Activated CD4-positive, alpha-beta T cell treated with anti-CD3 and anti-CD28 coated beads for 48 hours (primary cell): ENCODE measurements at regions not wholly inside any gene's neighbourhood (a gene's known extent, or its start where the extent isn't known, plus 50 kb on each side); places are given as distances from the start of the nearest gene placed in this dataset.
"Not testable (repeated sequence)": the region's sequence is repeated elsewhere in the genome, so short reads cannot be mapped to it uniquely, and the experiment has no call there.

ENCODE experiments used
- DNase-seq: peaks from one replicate; pipeline ENCODE4 v3.0.0-alpha.2; 2020

DNA sequence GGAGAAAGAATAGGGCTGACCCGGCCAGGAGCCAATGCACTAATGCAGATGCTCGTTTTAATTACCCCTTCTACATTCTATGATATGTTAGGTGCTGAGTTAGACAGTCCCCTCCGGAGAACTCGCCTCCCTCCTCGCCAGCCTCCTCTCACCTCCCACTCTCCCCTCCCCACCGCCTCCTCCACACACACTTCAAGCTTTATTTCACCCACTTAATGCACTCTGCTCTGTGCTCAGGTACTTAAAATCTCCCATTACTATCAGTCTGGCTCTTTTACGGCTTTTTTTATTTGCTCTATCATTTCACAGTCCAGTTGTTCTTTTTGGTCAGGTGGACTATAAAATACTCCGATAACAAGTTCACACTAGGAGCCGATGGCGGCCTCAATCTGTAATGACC lies 231.6 kb downstream of the TEX36 start:
- no peak for DNase-seq

DNA sequence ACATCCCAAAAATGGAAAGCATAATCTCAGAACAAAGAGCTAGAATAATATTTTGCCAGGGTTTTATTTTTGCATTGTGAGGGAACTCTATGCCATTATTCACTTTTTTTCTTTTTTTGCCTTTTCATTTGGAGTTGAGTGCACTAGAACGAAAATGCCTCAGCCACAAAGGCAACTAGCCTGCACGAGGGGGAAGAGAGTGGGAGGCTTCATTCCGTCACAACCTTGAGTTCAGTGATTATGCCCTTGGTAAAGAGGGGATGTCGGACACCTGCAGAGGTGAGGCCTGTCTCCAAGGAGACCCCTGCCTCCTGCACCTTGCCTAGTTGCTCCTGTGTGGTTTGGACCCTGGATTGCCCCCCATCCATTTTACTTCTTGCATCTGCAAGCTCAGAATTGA lies 232.7 kb downstream of the TEX36 start:
- DNase-seq = no peak

DNA sequence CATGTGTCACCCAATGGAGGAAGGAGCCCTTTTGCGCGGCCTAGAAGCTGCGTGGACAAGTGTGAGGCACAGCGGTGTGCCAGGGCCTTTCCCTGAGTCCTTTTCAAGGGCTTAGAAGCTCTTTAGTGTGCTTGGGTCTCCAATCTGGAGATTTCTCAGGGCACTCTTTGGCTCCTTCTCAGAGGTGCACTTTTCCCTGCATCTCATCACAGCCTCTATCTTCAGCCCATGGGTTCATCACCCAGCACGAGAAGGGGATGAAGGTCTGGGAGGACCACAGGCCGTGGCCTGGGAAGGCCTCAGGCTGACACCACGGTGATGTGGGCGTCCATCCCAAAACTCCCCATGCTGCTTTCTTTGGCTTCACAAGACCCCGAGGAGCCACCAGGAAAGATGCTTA lies 233.4 kb downstream of the TEX36 start:
- no peak for DNase-seq

DNA sequence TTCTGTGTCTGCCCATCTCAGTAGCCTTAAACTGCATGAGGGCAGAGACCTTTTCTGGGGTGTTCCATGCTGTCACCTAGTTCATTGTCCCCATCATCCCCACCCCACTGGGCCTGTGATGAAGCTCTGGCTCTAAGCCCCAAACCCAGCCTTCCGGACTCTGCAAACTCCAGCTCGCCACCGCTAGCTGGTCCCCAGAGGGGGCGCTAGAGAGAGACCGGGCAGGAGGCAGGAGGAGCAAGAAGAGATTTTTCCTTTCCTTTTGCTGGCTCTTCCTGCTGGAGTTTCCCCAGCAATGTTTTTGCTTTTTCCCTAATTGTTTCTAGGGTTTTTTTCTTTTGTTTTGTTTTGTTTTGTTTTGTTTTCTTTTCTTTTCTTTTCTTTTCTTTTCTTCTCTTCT lies 234.4 kb downstream of the TEX36 start:
- DNase-seq = peak; percentile 19

DNA sequence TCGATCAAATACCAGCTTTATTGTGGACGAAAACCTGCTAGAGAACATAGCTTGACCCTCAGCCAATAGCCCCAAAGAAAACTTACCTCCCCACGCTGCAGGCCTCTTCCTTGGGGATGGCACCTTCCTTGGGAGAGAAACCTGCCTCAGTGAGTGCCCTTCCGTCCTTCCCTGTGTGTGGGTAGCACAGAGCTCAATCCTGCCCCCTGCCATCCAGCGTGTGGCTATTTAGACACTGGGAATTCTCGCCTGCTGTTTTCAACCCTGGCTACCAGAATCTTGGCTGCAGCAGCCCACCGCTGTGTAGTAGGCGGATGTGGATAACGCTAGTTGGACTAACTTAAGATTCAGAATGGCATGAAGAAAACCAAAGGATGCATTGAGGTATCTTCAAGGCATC lies 238.2 kb downstream of the TEX36 start:
- no peak for DNase-seq

DNA sequence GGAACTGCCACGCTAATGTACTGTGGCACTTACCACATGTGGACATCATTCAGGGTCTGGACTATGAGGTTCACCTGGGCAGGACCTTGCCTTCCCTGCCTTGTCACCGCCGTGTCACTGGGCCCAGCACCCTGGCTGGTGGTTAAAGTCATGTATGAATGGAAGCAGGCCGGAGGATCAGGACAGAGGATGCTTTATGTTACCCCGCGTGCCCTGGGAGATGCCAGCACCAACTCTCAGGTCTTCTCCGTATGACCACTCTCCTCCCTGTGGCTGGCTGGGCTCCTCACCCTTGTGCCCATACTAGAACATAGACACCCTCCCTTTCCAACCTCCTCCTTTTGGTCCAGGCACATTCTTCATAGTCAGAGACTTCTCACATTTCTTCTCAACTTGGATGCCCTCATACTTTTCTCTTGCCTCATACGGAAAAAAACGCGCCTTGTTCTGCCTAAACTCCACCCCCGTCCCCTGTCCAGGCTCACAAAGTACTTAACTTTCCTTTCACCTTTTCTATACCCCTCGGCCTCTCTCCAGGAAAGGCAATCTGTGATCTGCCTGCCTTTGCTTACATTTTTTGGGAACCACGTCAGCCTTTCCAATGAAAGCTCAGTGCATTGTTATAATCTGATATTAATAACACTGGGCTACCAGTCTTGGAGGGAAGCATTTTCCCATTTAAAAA lies 240.0 kb downstream of the TEX36 start:
- DNase-seq = no peak

DNA sequence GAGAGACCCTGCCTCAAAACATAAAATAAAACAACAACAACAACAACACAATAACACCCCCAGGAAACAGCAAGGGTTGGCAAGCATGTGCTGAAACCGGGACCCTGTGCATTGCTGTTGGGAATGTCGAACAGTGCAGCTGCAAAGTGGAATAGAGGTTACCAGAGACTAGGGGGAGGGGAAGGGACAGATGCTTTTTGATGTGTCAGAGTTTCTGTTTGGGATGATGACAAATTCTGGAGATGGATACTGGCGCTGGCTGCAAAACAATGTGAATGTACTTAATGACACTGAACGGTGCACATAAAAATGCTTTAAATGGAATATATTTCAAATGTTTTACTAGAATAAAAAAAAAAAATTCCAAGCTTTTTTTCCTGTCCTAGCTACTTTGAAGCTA lies 241.8 kb downstream of the TEX36 start:
- DNase-seq = no peak

DNA sequence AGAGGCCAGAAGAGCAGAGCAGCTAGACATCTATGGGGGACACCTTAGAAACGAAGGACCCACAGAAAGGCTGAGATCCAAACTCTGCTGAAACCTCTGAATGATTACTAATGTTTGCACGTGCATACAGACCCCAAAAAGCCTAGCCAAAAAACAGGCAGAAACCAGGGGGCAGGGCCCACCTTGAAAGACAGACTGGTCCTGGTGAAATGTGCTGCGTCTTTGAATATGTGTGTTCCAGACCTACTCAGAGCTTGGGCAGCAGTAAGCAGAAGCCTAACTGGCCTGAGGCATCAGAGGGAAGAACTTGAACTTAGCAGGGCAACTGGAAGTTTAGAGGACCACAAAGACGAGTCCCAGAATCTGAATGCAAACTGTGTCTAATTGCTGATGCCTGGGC lies 251.8 kb downstream of the TEX36 start:
- no peak for DNase-seq

DNA sequence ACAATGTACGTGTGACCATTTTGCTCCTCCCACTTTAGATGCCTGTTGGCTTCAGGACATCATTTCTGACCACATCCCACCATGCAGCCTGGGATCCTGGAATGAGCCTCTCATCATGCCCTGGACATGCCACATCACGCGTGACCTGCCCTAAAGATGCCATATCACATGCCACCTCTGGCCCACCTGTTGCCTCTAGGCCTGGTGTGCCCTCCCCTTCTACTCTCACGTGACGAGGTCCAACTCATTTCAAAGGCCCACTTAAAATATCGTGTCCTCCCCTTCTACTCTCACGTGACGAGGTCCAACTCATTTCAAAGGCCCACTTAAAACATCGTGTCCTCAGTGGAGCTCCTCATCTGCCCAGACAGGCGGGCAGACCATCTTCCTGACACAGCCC lies 254.9 kb downstream of the TEX36 start:
- no peak for DNase-seq

DNA sequence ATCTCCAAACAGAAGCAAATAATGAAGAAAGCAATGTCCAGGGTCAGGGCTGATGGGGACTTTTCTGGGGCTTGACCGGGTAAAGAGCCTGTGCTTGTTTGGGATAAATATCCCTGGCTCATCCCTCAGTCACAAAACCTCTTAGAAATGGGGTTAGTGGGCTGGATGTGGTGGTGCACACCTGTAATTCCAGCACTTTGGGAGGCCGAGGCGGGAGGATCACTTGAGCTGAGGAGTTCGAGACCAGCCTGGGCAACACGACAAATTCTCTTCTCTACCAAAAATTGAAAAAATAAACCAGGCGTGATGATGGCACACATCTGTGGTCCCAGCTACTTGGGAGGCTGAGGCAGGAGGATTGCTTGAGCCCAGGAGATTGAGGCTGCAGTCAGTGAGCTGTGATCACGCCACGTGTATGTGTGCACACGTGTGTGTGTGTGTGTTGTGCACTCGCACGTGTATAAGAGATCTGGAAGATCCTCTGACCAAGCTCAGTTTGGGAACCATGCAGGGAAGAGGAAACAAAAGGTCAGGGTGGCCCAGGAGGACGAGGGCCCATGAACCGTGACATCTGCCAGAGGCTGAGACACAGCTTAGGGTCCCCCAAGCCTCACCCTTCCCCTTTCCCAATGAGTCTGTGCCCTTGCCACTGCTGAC lies 258.6 kb downstream of the TEX36 start:
- no peak for DNase-seq

DNA sequence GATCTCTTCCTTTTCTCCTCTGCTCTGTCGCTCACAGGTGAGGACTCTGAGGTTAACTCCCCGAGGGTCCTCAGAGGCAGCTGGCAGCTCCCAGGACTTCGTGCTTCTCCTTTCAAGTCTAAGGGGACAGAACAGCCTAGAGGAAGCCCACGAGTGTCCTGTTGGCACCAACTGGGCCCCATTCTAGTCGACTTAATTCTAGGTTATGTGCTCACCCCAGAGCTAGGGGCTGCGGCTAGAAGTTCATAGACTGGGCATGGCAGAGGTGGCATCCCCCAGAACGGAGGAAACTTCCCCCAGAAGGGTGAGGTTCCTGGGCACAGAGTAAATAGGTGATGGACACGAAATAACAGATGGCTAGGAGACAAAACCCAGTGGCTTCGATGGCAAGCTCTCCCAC lies 259.4 kb downstream of the TEX36 start:
- DNase-seq = no peak

DNA sequence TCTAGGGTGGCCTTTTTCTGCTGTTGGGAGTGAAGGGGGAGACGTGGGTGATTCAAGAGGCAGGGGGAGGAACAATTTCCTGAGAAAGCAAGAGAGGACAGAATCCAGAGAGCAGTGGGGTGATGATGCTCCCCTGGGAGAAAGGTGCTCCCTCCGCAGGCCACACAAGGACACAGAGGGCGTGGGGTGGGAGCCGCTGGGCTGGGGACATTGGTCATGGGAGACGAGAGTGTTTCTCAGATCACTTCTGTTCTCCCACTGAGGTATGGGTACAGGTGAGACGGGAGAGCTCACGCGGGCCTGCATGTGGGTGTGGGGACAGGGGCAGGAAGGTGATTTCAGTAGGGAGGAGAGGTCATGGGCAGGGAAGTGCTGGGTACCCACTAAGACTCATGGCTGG lies 259.5 kb upstream of the CTBP2 start:
- DNase-seq = no peak

DNA sequence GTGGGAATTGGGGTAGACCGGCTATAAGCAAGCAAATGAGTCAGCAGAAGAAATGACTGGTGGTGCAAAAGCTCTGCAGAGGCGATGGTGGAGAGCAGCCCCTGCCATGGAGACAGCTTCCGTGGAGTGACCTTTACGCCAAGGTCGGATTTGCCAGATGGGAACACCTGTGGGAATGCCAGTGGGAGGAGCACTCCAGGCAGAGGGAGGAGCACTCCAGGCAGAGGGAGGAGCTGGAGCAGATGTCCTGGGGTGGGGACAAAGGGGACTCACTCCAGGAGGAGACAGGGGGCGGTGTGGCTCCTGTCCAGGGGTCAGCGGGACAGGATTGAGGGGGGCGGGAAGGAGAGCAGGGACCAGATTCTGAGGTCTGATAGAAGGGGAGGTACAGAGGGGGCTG lies 258.8 kb upstream of the CTBP2 start:
- DNase-seq = no peak

DNA sequence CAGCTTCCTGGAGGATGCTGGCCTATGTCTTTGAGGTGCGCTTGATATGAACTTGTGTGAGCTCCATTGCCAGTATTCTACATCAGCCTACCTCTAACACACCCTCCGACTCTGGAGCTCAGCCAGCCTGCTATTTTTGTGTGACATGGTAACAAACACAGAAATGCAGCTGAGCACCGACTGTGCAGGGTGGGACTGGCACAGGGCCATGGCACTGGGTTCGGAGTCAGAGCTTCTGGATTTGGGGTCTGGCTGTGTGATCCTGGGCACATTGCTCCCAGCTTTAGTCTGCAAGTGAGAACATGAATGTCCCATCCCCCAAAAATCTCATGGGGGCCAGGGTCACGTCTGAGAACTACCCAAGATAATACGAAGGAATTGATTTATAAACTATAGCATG lies 257.2 kb upstream of the CTBP2 start:
- no peak for DNase-seq

DNA sequence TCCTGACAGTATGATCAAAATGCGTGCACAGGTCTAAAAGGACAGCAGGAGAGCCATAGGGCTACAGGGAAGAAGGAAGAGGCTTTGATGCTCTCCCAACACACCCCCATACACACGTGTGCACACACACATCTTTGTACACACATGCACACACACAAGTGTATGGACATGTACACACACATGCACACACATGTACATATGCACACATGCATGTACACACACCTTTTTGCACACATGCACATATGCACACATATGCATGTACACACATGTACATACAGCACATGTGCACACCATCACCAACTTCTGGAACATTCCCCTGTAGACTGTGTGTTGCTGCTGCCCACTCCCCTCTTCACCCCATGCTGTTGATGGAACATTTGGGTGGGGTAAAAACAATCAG lies 255.6 kb upstream of the CTBP2 start:
- DNase-seq = no peak

DNA sequence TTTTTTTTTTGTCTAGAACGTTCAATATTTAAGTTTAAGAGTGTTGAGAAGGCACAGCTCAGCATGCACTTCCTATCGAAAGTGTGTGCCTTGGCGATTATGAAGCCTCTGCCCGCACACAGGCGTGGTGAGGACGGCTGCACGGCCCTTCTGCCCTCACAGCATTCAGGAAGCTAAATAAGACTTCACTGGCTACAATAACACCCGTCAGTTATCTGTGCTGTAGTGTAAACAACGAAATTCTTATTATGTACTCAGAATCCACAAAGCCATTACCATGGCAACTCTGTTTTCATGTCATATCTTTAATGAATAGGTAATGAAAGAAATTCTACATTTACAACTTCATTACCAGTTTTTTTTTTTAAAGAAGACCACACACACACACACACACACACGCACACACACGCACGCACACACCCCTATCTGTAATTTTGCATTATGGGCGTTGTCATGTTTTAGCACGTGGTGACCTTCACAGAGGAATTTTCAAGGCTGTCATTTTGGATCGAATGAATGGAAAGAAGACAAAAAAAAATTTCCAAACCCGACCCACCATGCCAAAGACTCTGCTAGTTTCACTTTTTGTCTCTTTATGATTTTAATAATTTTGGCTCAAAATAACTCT lies 254.8 kb upstream of the CTBP2 start:
- no peak for DNase-seq

DNA sequence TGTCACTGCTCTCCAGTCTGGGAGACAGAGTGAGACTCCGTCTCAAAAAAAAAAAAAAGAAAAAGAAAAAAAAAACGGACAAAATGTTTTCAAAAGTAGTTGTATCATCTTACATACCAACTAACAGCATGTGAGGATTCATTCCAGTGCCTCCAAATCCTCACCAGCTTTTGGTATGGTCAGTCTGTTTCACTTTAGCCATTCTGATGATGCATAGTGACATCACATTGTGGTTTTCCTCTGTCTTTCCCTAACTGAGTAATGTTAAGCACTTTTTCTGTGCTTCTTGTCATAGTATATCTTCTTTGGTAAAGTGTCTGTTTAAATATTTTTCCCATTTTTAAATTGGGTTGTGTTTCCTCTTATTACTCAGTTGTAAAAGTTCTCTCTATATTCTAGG lies 251.4 kb upstream of the CTBP2 start:
- DNase-seq = no peak

DNA sequence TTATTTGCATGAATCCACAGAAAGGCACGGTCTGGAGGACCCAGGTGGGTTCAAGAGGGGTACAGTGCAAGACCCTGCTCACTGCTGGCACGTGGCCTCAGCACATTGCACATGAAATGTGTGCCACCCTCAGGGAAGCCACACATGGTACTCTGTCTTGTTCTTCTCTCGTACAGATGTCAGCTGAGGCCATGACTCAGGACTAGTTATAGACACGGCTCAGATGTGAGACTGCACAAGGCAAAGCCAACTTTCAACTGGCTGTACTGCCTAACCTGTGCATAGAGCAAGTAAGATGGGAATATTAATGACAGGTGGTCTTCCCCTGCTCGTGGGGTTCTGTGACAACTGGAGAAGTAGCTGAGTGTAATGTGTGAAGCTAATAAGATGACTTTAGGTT lies 249.4 kb upstream of the CTBP2 start:
- DNase-seq = no peak

DNA sequence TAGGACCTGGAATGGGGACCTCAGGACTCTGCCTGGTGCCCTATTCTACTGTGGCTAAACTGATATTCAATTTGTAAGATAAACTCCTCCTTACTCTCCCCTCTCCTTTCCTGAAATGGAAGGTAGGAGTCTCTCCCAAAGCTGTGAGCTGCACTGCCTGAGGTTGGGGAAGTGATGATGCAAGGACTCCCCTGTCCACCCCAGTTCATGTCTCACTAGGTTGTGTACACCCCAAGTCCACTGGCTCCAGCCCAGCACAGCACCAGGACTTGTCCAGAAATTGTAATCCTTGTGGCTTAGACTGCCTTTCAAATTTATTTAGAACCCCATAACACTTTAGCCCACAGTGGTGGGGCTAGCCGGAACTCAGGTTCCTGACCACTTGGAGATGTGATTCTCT lies 247.2 kb upstream of the CTBP2 start:
- DNase-seq = no peak

DNA sequence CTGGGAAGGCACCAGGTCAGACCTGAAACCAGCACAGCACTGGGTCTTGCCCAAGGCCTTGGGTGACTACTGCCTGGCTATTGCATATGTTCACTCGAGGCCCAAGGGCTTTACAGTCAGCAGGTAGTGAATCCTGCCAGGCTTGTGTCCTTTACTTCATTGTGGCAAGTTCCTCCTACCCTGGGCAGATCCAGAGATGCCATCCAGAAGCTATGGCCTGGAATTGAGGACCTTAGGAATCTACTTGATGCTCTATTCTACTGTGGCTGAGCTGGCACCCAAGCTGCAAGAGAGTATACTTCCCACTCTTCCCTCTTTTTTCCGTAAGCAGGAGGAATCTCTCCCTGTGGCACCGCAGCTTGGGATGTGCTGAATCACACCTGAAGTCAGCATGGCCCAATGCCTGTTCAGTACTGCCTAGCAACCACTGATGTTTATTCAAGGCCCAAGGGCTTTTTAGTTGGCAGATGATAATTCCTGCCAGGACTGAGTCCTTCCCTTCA lies 246.7 kb upstream of the CTBP2 start:
- DNase-seq = no peak

DNA sequence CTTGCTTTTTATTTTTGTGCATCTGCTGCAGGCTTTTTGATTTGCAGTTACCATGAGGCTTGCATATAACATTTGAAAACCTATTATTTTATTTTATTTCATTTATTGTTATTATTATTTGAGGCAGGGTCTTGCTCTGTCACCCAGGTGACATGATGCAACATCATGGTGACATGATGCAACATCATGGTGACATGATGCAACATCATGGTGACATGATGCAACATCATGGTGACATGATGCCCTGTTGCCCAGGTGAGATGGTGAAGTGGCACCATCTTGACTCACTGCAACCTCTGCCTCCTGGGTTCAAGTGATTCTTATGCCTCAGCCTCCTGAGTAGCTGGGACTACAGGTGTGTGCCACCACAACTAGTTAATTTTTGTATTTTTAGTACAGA lies 244.5 kb upstream of the CTBP2 start:
- not testable (repeated sequence) for DNase-seq

DNA sequence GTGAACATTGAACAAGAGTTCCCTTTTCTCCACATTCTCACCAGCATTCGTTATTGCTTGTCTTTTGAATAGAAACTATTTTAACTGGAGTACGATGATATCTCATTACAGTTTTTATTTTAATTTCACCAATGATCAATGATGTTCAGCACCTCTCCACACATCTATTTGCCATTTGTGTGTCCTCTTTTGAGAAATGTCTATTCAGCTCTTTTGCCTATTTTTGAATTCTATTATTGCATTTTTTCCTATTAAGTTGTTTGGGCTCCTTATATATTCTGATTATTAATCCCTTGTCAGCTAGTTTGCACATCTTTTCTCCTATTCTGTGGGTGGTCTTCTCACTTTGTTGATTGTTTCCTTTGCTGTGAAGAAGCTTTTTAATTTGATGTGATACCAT lies 241.1 kb upstream of the CTBP2 start:
- no peak for DNase-seq

DNA sequence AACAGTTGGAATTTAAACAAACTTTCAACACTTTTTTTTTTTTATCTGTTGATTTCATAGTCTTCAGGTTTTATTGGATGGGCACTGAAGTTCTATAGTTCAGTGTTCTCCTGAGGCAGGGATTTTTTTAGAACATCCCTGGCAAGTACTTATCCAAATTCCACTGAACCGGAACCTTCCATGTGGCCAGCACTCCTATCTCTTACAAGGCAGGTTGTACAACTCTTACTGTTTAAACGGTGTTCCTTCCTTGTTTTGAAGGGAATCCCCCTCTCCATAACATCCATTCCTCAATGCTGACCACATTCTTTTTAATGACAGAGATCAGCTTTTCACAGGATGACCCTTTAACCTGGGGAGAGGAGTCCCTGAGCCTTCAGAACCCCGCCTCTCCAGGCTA lies 238.9 kb upstream of the CTBP2 start:
- no peak for DNase-seq

DNA sequence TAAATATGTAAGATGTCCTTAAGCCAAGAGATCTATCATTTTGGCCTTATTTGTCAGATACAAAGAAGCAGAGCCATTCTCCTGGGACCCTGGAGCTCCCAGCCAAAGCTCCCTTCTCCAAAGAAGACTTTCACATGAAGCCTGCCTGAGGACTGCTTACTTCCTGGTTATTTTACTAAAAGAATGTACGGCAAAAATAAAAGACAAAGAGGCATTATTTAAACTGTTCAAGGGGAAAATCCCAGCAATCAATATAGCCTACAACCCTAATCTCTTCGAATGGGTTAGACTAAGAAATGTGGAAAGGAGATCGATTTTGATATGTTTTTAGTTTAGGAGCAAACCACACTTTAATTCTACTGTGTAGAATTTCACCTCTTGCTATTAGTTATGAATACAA lies 237.9 kb upstream of the CTBP2 start:
- no peak for DNase-seq

DNA sequence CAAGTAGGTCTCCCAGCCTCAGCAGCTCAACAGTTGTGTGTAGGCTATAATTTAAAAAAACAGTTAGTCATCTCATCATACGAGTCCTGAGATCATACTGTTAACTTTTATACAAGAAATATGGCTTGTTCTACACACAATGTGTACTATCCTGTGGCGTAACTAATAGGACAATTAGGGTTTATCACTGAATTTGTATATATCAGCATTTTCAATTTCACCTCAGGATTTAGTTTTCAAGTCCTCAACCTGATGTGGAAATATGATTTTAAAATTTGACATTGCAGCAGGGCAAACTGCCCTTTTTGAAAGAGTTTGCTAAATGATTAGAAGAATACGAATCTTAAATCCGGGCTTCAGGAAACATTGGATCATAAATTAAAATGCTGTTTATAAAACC lies 237.2 kb upstream of the CTBP2 start:
- no peak for DNase-seq
